ENCODE measurements at regions not wholly inside any gene's neighbourhood (a gene's known extent, or its start where the extent isn't known, plus 50 kb on each side); places are given as distances from the start of the nearest gene placed in this dataset.

- no peak for DNase-seq (ENCODE audit: low read depth, low spot score)
- H3K4me3 ChIP-seq (ENCODE audit: low read depth, low read length): no peak overlapping the region
- in situ Hi-C loops (cut with HindIII; ENCODE audit: low sequenced_read_pairs): no loop called here
- TF ChIP-seq CTCF (IDR thresholded peaks at IDR 0.05; ENCODE audit: low read depth, low read length): no peak
Observed at GRCh38 chr3:76365275-76365674, 579.9 kb upstream of the ZNF717 start.

- peak; percentile 47 for DNase-seq (ENCODE audit: low read depth, low spot score)
- in situ Hi-C loops (cut with HindIII; ENCODE audit: low sequenced_read_pairs): no loop called here
- H3K4me3 ChIP-seq (ENCODE audit: low read depth, low read length): no peak overlapping the region
- no peak for TF ChIP-seq CTCF (IDR thresholded peaks at IDR 0.05; ENCODE audit: low read depth, low read length)
Observed at GRCh38 chr3:76367281-76367680, 581.9 kb upstream of the ZNF717 start.

GRCh38 chr3:76369170-76369569 lies 583.8 kb upstream of the ZNF717 start:
- peak; percentile 3 for DNase-seq (ENCODE audit: low read depth, low spot score)
- peak; percentile 25 for TF ChIP-seq CTCF (IDR thresholded peaks at IDR 0.05; ENCODE audit: low read depth, low read length)
- in situ Hi-C loops (cut with HindIII; ENCODE audit: low sequenced_read_pairs): no loop called here
- H3K4me3 ChIP-seq (ENCODE audit: low read depth, low read length): no peak overlapping the region

- TF ChIP-seq CTCF (IDR thresholded peaks at IDR 0.05; ENCODE audit: low read depth, low read length): no peak
- no peak overlapping the region for H3K4me3 ChIP-seq (ENCODE audit: low read depth, low read length)
- in situ Hi-C loops (cut with HindIII; ENCODE audit: low sequenced_read_pairs): no loop called here
- no peak for DNase-seq (ENCODE audit: low read depth, low spot score)
Observed at GRCh38 chr3:76370749-76371520, 585.6 kb upstream of the ZNF717 start.

- no peak overlapping the region for H3K4me3 ChIP-seq (ENCODE audit: low read depth, low read length)
- DNase-seq (ENCODE audit: low read depth, low spot score): no peak
- no peak for TF ChIP-seq CTCF (IDR thresholded peaks at IDR 0.05; ENCODE audit: low read depth, low read length)
- in situ Hi-C loops (cut with HindIII; ENCODE audit: low sequenced_read_pairs): no loop called here
Observed at GRCh38 chr3:76372497-76372896, 587.1 kb upstream of the ZNF717 start.

- no peak for TF ChIP-seq CTCF (IDR thresholded peaks at IDR 0.05; ENCODE audit: low read depth, low read length)
- in situ Hi-C loops (cut with HindIII; ENCODE audit: low sequenced_read_pairs): no loop called here
- no peak overlapping the region for H3K4me3 ChIP-seq (ENCODE audit: low read depth, low read length)
- DNase-seq (ENCODE audit: low read depth, low spot score): no peak
Observed at GRCh38 chr3:76377074-76377473, 591.7 kb upstream of the ZNF717 start.
